Thoracic aorta (tissue), 2 donors: ENCODE measurements at regions not wholly inside any gene's neighbourhood (a gene's known extent, or its start where the extent isn't known, plus 50 kb on each side); places are given as distances from the start of the nearest gene placed in this dataset.

Source experiments
- ATAC-seq: fragments of 150-250 bp; one replicate; pipeline ENCODE4 v1.8.0; 2017; ENCODE audit warnings: low read depth; ENCODE audit not compliant: insufficient number of reproducible peaks, low FRiP score
- DNase-seq: peaks from one replicate; pipeline ENCODE4 v3.0.0-alpha.2; 2020; ENCODE audit warnings: low spot score
- H3K27ac ChIP-seq, 2 donors: fragments of 200-600 bp; sonication (generic); 1 replicate in 1 of 2; 2 replicates in 1 of 2; pipeline ENCODE4 v1.5.1; 2016; ENCODE audit warnings: mild to moderate bottlenecking in 2 of 2, moderate library complexity in 2 of 2
- H3K27me3 ChIP-seq: fragments of 200-600 bp; sonication (generic); replicated peaks from 2 replicates; pipeline ENCODE4 v1.6.0; 2016; ENCODE audit warnings: mild to moderate bottlenecking; ENCODE audit not compliant: insufficient read depth
- H3K36me3 ChIP-seq: fragments of 200-600 bp; sonication (generic); one replicate; pipeline ENCODE4 v1.5.1; 2016
- H3K4me1 ChIP-seq, 2 donors: fragments of 200-600 bp; sonication (generic); 1 replicate in 1 of 2; 2 replicates in 1 of 2; pipeline versions ENCODE4 v1.5.1 to v1.6.0; 2016; ENCODE audit warnings: low read depth in 2 of 2, mild to moderate bottlenecking in 1 of 2; ENCODE audit not compliant: control insufficient read depth in 1 of 2
- H3K4me3 ChIP-seq: fragments of 200-600 bp; sonication (generic); 2 replicates; pipeline ENCODE4 v1.5.1; 2016; ENCODE audit warnings: mild to moderate bottlenecking
- H3K9me3 ChIP-seq: fragments of 200-600 bp; sonication (generic); 2 replicates; pipeline ENCODE4 v1.5.1; 2016
- CTCF ChIP-seq: fragments of 200-600 bp; sonication (generic); IDR thresholded peaks from one replicate; pipeline ENCODE4 v1.5.1; 2019; ENCODE audit warnings: antibody characterized with exemption

- H3K27ac ChIP-seq, result no peak overlapping the region
- no peaks in the 10 kb centered on the region for H3K36me3 ChIP-seq
- H3K27me3 ChIP-seq, result no peaks in the 10 kb centered on the region
- DNase-seq (no peak), ATAC-seq (no peak)
- H3K4me1 ChIP-seq, result no peaks in the 10 kb centered on the region
- H3K9me3 ChIP-seq, result peaks cover 10% of the 10 kb centered on the region
- no peak overlapping the region for H3K4me3 ChIP-seq
- no peak for TF ChIP-seq CTCF
Observed at GRCh38 chr15:46121441-46121840, 486.6 kb downstream of the SQOR start.

- Histone ChIP-seq H3K27me3 (no peaks in the 10 kb centered on the region), H3K4me3 (no peak overlapping the region), H3K4me1 (no peaks in the 10 kb centered on the region), H3K9me3 (peaks cover 10% of the 10 kb centered on the region), H3K27ac (no peak overlapping the region), H3K36me3 (no peaks in the 10 kb centered on the region)
- DNase-seq, result no peak
- no peak for TF ChIP-seq CTCF
- no peak for ATAC-seq
Observed at GRCh38 chr15:46126581-46126980, 491.8 kb downstream of the SQOR start.

- Histone ChIP-seq H3K4me3 (no peak overlapping the region), H3K9me3 (peaks cover 10% of the 10 kb centered on the region), H3K27me3 (no peaks in the 10 kb centered on the region), H3K27ac (no peak overlapping the region), H3K4me1 (no peaks in the 10 kb centered on the region), H3K36me3 (no peaks in the 10 kb centered on the region)
- ATAC-seq (no peak), DNase-seq (no peak)
- TF ChIP-seq CTCF, result no peak
Observed at GRCh38 chr15:46127361-46127874, 492.6 kb downstream of the SQOR start.

GRCh38 chr15:46129145-46129544 is 494.3 kb downstream of the SQOR start:
- H3K4me1 ChIP-seq, result no peaks in the 10 kb centered on the region

GRCh38 chr15:46131876-46132275 is 497.0 kb downstream of the SQOR start:
- Histone ChIP-seq H3K27me3 (no peaks in the 10 kb centered on the region), H3K4me1 (no peaks in the 10 kb centered on the region), H3K4me3 (no peak overlapping the region), H3K36me3 (no peaks in the 10 kb centered on the region), H3K9me3 (peaks cover 3% of the 10 kb centered on the region), H3K27ac (no peak overlapping the region)
- no peak for TF ChIP-seq CTCF
- DNase-seq (no peak), ATAC-seq (no peak)

More at GRCh38 chr15:46129145-46129544, 494.3 kb downstream of the SQOR start:
- Histone ChIP-seq H3K27me3 (no peaks in the 10 kb centered on the region), H3K27ac (no peak overlapping the region), H3K4me3 (no peak overlapping the region), H3K36me3 (no peaks in the 10 kb centered on the region), H3K9me3 (no peaks in the 10 kb centered on the region)
- DNase-seq (no peak), ATAC-seq (no peak)
- TF ChIP-seq CTCF, result no peak
